ENCODE measurements at regions not wholly inside any gene's neighbourhood (a gene's known extent, or its start where the extent isn't known, plus 50 kb on each side); places are given as distances from the start of the nearest gene placed in this dataset.

DNA sequence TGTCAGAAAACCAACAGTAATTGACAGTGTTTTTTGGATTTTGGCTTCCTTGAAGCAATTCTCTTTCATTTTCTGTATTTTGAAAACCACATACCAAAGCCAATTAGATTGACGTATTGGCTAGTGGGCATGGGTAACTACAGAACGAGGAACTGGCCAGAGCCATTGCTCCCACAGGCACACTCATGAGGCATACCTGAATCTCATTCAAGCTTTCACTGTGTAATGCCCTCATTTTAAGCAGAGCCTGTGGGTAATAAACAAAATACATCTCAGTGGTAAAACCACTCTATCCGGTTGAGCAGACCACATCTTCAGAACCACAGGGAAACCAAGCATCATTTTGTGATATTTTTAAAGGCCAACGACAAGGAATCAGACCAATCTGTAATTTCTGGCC is 394.1 kb downstream of the ZNF608 start:
- no peak for DNase-seq

DNA sequence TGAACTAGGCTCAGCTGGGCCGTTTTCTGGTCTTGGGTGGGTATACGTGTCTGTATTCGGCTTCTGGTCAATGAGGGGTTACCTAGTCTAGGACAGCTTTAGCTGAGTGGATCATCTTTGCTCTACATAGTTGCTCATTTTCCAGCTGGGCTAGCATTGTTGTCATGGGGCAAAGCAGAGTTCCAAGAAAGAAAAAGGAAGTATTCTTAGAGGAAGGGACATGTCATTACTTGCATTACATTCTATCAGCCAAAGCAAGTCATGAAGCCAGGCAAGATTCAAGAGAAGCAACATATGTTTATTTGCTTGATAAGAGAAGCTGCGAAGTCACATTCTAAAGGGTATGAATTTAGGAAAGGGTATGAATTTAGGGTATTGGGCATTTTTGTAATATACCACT is 396.5 kb downstream of the ZNF608 start:
- no peak for DNase-seq

DNA sequence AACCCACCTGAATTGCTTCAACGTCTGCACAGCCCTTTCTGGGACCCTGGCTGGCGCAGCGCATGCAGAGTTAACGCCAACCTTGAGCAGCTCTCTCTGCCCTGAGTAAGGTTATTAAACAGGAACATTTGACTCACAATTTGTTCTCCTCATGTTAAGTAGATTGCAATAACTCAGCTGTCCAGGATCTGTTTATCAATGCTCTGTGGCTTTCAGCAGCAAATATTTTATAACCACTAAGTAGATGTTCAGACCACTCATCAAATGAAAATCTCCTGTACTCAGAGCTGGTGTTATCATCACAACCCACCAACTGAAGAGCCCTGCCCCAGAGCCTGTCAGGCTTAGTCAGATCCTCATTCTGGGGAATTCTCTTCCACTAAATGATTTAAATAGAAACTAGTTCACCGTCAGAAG is 403.0 kb downstream of the ZNF608 start:
- DNase-seq: no peak

DNA sequence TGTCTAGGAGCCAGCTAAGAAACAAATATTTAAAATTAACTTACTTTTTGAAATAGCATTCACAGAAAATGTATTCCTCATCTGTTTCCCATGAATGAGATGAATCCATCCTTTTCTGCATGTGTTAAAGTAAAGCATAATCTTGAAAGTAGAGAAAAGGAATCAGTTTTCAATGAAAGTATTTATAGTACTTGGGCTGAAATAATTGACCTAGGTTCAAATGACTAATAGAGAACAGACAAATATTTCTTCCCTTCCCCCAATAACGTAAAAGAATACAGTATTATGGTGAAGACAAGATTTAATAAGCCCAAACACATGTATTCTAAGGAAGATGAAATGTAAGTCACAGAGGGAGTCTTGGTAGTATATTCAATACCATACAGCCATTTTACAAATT is 403.5 kb downstream of the ZNF608 start:
- no peak for DNase-seq

DNA sequence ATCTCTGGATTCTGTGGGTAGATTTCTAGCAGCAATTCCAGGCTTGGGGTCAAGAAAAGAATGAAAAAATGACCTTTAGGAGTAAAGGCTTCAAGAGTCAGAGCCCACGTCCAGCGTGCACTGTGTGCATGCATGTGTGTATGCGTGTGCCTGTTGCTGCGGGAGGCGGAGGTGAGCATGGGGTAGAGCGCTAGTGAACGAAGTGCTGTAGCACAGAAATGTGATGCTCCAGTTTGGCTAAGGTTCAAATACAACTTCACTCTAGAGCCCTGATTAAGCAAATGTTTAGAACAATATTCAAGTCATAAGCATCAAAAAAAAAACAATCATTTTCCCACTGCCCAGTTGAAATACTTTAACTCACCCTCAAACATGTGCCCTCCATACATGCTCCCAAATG is 403.9 kb downstream of the ZNF608 start:
- no peak for DNase-seq

DNA sequence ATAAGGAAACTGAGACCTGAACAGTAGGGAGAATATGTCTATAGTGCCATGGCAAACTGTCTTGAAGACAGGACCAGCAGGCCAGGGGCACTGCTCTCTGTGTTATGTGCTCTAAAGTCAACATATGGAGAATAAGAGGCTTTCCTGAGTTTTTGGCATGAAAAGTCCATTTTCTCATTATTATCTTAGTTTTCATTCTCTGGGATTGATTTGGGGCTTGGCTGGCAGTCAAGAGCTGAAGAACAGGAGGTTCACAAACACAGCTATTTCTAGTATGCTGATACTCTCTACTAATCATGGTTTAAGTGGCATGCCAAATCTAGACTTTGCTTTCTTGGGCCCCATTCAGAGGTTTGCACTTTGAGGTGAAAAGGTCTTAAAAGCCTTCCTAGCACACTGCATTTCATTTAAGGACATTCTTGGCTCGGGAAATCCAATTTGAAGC is 404.4 kb downstream of the ZNF608 start:
- no peak for DNase-seq

DNA sequence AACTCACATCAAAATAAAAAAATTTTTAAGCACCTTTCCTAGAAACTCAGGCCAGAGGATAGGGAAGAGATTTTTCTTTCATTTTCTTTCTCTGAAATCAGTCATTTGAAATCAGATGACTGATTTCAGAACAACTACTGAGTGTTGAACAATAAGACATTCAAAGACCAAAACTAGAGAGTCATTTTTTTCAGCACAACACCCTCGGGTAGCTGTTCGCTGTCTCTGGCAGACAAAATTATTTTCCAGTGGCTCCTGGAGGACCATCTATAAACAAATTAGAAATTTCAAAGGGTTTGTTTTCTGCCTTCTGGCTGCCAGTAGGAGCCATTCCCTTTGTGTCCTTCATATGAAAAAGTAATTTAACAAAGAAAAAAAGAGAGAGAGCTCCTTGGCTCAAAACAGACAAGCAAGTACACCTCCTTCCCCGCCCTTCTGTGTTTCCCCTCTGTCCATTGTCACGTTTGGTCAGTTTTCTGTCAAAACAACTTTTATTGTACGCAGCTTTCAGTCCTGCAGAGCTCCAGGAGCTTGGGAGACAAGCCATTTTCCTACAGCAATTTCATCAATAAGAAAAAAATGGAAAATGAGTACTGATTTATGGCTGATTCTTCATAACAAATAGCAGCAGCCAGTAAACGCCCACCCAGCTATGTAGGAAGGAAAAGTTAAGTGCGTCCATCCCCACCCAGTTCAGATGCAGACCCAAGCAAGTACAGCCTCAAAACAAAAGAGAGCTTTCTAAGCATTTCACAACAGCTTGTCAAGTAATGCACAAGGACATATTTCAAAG is 405.2 kb downstream of the ZNF608 start:
- DNase-seq: no peak

DNA sequence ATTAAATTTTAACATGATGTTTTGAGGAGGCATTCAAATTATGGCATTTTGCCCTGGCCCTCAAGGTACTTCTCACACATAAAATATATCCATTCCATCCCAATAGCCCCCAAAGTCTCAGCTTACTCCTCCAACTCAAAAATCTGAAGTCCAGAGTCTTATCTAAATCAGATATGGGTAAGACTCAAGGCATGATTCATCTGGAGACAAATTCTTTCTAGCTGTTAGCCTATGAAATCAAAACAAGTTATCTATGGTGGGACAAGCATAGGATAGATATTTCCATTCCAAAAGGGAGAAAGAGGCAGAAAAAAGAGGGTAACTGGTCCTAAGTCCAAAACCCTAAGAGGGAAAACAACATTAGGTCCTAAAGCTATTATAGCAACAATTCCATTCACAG is 408.4 kb downstream of the ZNF608 start:
- DNase-seq: no peak

DNA sequence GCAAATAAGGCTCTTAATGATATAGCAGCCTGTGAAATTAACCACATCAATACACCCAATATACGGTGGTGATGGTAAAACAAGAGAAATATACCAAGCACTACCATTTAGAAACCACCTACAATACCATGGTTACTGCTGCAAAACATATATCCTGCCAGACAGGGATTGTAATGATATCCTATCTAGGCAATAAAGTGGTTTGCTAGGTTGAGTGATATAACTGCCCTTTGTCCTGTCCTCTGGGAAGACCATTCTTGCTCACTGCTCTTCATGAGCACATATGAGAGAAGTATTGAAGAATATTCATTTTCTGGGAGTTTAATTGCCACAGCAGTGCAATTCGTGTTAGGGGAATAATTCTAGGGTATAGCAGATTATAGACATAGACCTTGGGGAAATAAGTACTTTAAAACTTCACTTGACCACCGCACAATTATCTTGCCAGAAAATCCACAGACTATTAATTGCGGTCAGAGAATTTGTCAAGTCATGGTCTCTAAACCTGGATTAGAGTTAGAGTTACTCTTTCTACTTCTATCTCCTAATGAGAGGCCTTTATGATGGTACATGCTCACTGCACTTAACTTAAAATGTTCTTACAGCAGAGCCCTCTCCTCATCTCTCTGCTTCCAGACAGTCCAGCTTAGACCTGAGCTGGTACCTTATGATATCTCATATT is 413.0 kb downstream of the ZNF608 start:
- no peak for DNase-seq

DNA sequence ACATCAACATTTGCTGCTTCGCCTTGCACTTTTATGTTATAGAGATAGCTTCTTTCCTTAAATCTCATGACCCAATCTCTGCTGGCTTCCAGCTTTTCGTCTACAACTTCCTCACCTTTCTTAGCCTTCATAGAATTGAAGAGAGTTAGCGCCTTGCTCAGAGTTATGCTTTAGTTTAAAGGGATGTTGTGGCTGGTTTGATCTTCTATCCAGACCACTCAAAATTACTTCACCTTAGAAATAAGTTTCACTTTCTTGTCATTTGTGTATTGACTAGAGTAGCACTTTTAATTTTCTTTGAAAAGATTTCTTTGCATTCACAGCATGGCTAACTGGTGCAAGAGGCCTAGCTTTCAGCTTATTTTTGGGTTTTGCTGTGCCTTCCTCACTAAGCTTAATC is 414.2 kb downstream of the ZNF608 start:
- no peak for DNase-seq

DNA sequence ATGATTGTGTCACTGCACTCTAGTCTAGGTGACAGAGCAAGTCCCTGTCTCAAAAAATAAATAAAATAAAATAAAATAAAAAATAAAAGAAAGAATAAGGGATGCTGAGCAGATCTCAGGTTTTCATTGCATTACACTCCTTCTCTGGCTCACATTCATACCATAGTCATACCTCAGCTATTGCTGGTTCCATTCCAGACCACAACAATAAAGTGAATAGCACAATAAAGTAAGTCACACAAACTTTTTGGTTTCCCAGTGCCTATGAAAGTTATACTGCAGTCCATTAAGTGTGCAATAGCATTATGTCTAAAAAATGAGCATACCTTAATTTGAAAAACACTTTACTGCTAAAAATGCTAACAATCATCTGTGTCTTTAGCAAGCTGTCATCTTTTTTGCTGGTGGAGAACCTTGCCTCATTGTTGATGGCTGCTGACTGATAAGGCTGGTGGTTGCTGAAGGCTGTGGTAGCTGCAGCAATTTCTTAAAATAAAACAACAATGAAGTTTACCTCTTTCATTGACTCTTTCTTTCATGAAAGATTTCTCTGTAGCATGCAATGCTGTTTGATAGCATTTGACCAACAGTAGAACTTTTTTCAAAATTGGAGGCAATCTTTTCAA is 415.7 kb downstream of the ZNF608 start:
- DNase-seq: no peak

DNA sequence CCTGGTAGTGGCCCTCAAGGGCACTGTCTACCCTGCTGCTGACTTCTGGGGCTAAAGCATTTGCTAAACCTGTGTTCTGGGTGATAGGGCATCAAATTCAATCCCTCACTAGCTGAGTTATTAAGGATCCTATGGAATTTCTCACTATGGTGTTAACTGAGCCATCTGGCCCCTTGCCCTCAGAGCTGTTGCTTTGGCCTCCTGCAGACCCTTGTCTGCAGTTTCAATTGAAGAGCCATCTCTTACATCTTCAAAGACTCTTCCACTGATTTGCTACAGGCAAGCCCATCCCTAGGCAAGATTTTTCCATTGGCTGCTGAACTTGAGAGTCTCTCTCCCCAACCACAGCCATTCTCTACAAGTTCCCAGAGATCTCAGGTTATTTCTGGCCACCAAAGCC is 418.2 kb downstream of the ZNF608 start:
- no peak for DNase-seq

DNA sequence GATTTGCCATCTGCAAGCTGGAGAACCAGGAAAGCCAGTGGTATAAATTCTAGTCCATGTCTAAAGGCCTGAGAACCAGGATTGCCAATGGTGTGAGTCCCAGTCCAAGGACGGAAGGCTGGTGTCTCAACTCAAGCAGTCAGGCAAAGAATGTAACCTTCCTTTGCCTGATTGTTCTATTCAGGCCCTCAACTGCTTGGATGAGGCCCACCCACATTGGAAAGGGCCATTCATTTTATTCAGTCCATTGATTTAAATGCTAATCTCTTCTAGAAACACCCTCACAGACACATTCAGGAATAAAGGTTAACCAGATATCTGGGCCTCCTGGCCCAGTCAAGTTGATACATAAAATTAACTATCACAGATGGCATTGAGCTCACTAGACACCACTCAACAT is 427.8 kb downstream of the ZNF608 start:
- no peak for DNase-seq

DNA sequence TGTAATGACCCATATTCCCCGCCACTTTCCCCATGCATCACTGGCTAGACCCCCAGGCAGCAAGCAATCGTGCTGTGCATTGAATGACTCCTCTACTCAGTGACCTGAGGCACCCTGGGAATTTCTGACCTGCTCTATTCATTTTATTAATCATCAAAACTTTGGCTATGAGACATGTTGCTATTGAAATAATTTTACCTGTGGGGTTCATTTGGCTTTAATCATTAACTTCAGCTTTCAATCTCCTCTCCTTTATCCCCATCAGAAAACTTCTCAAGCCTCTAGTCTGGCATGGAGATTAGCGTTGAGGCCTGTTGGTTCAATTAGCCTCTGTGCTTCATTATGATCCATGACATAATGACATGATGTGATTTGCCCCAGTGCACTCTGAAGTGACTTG is 429.0 kb downstream of the ZNF608 start:
- DNase-seq: no peak

DNA sequence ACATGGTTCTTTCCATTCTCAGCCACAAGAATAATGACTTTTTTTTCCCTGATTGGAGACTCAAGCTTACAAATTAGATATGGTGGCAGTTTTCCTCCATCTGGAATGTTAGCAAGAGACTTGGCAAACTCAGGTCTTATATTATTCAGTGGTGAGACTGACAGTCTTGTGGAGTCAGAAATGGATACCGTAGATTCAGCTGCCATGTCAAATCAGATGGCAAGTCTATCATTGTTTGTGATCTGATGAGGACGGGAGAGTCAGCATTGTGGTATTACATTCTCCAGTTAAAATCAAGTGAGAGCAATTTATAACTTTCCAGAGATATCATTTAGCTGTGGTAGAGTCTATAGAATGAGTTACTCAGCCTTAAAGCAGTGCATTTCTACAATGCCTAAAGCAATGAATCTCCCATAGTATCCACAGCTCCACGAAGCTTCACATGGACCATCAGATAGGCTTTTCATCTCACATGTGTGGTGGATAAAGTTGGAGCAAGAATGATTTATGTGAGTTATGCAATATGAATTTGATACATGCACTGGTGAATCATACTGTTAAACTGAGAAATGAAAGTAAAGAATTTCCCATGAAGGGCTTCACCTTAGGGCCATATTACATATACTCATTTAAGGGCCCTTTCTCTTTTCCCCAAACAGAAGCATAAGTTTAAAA is 430.6 kb downstream of the ZNF608 start:
- DNase-seq: no peak

DNA sequence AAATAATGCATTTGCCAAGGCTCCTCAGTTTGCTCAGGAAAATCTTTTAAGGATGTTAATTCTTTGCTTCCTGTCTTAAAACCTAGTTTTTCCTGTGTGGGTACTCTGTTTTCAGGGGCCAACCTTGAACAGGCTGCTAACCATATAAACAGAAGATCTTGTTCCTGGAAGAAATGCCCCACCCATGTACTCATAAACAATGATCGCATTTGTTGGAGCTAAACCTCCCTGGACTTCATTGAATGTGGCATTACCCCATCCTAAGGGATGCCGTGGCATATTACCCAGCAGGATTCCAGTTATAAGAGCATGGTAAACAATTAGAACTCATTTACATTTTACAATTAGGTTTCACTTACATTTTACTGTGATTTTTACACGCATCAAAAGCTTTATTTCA is 436.0 kb downstream of the ZNF608 start:
- no peak for DNase-seq

DNA sequence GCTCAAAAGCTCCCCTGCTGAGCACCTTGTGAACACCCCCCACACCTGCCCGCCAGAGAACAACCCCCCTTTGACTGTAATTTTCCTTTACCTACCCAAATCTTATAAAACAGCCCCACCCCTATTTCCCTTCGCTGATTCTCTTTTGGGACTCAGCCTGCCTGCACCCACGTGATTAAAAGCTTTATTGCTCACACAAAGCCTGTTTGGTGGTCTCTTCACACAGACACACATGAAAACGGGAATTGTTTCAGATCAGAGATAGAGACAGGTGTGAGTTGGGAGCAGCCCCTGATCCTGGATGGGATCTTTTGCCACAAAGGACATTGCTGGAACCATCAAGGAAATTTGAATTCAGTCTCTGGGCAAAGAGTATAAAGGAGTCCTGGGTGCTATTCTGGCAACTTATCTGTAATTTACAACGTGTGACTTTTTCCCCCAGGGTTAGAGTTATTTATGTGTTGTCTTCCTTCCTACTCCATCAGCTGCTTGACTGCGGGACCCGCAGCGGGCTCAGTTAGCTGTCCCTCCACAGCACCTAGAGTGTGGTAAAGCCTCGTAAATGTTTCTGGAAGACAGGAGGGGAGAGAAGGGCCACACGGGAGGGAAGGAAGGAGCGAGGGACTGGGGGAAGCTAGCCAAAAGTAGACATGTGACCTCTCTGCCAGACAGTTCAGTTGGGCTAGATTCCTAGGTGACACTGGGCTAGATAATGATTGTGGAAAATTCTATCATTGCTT is 437.0 kb downstream of the ZNF608 start:
- DNase-seq: no peak

DNA sequence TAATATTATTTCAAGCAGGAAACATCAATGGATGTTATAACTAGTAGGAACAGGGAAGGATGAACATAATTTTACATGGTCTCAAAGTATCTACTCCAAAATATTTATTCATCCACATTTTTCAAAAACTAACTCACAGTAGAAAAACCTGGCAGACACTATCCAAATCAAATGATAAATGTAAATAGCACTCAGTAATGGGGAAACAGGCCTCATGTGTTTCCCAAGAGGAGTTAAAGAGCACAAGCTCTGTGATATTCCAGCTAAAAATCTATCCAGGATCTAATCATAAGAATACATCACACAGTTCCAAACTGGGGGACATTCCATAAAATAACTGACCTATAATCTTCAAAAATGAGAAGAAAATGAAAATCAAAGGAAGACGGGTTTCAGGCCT is 443.1 kb downstream of the ZNF608 start:
- DNase-seq: no peak

DNA sequence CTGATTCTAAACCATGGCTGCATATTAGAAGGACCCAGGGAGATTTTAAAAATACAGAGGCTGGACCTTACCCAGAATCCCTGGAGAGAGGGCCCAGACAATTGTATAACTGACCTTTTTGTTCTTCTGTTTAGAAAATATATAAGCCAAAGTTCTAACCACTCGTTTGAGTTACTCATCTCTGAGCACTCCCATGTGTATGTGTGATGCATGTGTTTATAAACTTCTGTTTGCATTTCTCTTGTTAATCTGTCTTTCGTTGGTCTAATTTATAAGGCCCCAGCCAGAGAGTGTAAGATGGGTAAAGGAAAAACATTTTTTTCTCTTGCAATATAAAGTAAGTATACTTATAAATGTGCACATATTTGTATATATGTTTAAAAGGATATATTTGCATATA is 443.9 kb downstream of the ZNF608 start:
- no peak for DNase-seq

DNA sequence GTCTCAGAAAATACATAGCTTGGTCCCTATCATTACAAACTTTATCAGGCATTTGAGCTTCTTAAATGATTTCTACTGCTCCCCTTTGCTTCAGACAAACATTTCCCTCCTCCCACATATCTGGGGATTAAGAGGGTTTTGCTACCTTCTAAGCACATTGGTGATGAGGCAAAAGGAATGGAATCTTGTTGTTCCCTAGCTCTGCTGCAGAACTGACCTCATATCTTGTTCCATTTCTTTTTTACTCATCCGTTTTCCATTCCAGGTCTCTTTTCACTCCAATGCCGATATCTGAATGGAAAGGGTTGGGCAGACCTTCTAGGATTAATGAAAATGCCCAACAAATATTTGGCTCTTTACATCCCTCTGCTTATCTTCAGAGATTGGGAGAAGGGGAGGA is 444.6 kb downstream of the ZNF608 start:
- DNase-seq: no peak

DNA sequence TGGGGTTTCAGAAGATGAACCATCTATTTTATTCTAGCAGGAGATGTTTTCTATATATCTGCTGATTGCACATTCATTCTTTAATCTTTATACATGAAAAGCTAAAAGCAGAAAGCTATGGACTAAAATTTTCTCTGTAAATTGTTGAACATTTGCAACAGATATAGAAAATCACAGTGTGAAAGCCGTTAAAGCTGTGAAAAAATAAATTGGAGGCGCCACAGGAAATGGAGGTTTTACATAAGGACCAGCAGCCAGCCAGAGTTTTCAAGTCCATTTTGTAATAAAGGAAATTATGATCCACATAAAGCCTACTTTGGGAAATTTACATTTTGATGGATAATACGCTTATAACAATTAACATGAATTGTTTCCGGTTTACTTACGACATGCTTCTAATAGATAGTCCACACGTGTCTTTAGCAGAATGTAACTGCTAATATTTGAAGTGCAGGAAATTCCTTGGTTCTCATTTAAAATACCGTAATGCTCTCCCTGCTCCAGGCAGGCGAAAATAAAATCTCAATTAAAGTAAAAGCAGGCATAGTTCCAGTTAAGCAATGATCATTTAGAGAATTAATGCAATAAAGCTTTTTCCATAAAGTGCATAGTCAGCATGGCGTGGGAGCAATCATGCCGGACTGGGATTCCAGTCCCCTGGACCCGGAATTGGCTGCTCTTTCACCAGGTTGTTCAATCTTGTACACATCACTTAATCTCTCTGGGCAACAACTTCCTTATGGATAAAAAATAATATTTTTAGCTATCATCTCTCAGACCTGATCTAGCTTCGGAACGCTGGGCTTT is 445.4 kb downstream of the ZNF608 start:
- DNase-seq: no peak

DNA sequence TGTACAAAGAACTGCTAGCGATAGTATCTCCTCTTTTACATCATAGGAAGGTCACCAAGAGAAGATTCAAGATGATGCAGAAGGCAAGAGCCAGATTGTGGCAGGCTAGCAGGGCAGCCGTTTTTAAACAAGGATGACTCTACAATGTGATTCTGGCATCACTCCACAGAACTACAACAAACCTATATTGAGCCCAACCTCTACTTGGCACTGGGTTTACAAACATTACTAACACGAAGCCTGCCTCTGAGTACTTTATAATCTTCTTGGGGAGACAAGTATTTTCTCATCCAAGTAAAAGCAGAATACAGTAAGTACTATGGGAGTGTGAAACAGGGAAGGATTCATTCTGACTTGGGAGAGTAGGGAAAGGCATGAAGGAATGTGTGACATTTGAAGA is 448.6 kb downstream of the ZNF608 start:
- DNase-seq: no peak

Measured in NCI-H2107 (cell line).